ENCODE measurements at regions not wholly inside any gene's neighbourhood (a gene's known extent, or its start where the extent isn't known, plus 50 kb on each side); places are given as distances from the start of the nearest gene placed in this dataset.
A peak's percentile ranks its signal among the peaks of the same experiment; 100 is the strongest.

GRCh38 chr10:9759596-9759995 lies 1258.1 kb upstream of the CELF2 start:
- DNase-seq (ENCODE audit: low read depth), result no peak
- in situ Hi-C loops (cut with HindIII; ENCODE audit: low pct_unique_long_range_greater_than_20kb, low sequenced_read_pairs), result no loop called here

DNA sequence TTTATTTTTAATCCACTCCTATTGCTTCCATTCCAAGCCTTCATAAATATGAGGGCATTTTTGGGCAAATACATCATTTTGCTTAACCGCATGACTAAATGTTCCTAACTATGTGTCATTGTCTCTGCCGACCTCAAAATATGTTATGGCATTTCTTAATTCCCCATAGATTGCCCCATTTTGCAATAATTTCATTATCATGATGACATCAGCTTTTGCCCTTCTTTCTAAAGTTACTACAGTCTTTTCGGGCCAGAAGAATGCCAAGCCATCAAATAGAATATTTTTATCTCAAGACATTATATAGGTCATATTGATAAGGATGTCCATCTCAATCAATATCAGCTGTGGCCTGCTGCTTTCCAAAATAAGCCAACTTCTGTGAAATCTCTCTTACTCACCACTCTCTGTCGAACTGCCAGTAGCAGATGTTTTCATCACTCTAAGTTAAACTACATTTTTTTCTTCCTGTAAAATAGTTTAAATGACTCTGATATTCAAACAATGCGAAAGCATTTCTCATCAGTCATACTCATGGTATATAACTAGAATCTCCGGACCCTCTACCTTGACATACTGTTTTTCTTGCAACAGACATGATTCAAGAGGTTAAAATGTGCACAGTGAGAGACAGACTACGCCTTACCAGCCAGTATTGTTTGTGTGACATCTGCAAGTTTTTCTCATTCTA lies 1254.6 kb upstream of the CELF2 start:
- in situ Hi-C loops (cut with HindIII; ENCODE audit: low pct_unique_long_range_greater_than_20kb, low sequenced_read_pairs), result no loop called here
- DNase-seq (ENCODE audit: low read depth), result no peak

- in situ Hi-C loops (cut with HindIII; ENCODE audit: low pct_unique_long_range_greater_than_20kb, low sequenced_read_pairs), result no loop called here
- no peak for DNase-seq (ENCODE audit: low read depth)
Measured at GRCh38 chr10:9766762-9767161, 1250.9 kb upstream of the CELF2 start.

DNA sequence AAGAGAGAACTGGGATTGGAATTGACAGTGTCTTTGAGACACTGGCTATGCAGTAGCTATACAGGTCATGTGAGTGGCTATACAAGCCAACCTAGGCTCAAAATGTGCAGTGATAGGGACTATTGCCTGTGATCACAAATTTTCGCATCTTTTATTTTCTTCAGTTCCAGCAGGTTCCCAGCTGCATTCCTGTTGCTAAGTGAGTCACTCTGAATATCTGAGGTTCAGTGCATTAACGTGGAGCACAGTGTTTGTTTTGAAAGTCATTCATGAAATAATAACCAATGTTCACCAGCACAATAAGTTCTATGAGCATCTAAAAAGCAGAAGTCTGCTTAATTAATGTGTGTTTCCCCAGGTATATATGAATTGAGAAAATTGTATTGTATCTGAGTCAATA lies 1236.0 kb upstream of the CELF2 start:
- in situ Hi-C loops (cut with HindIII; ENCODE audit: low pct_unique_long_range_greater_than_20kb, low sequenced_read_pairs), result no loop called here
- DNase-seq (ENCODE audit: low read depth), result no peak

- in situ Hi-C loops (cut with HindIII; ENCODE audit: low pct_unique_long_range_greater_than_20kb, low sequenced_read_pairs), result no loop called here
- DNase-seq (ENCODE audit: low read depth), result no peak
Measured at GRCh38 chr10:9786101-9786500, 1231.6 kb upstream of the CELF2 start.

DNA sequence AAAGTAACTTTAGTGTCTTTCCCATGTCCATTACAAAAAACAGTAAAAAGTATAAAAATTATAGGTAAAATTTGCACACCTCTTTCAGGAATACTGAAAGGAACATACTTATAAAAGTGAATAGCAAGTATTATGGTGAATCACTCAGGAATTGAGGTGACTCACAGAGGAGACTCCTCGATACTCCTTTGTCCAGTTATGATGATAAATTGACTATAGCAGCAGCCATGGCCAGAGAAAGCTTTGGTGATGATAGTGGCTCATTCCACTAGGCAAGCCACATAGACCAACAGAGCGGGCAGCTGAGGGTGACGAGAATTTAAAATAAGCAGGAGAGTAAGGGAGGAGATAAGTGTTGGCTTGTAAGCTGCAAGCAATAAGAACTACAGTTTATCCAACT lies 1231.1 kb upstream of the CELF2 start:
- no peak for DNase-seq (ENCODE audit: low read depth)
- in situ Hi-C loops (cut with HindIII; ENCODE audit: low pct_unique_long_range_greater_than_20kb, low sequenced_read_pairs), result no loop called here

DNA sequence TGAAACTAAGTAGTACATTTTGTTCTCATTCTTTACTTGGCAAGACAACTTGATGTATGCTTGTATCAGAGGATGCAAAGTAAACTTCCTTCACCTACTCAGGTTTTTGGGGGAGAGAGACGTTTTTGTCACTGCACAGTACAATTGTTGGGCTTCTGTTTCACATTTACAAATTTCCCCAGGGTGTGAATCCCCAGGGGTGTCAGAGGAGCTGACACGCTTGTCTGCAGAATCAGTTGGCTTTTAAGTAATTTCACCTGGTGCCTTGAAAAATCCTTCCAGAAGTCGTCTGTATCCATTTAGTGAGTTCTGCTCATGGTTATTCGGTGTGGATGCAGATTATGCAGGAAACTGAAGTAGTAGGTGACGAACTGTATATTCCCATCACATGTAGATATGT lies 1227.7 kb upstream of the CELF2 start:
- in situ Hi-C loops (cut with HindIII; ENCODE audit: low pct_unique_long_range_greater_than_20kb, low sequenced_read_pairs), result no loop called here
- no peak for DNase-seq (ENCODE audit: low read depth)

GRCh38 chr10:9792181-9792580 lies 1225.5 kb upstream of the CELF2 start:
- DNase-seq (ENCODE audit: low read depth), result no peak
- in situ Hi-C loops (cut with HindIII; ENCODE audit: low pct_unique_long_range_greater_than_20kb, low sequenced_read_pairs), result no loop called here

DNA sequence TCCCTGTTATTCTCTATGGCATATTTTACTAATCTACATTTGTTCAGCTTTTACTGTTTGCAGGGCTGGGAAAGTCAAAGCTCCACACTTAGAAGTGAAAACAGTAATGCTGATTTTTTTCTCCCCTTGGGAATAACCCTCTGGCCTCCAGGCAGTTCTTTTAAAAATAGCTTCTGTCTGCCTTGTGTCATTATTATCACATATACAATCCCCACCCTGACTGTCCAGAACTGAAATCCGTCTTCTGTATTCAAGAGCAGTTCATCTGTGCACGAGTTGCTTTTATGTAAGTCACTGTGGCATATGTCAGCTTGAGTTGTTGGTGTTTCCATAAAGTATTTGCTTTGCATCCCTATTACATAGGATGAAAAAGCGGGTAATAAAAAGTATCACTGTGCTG lies 1221.1 kb upstream of the CELF2 start:
- DNase-seq (ENCODE audit: low read depth), result no peak
- in situ Hi-C loops (cut with HindIII; ENCODE audit: low pct_unique_long_range_greater_than_20kb, low sequenced_read_pairs), result no loop called here

DNA sequence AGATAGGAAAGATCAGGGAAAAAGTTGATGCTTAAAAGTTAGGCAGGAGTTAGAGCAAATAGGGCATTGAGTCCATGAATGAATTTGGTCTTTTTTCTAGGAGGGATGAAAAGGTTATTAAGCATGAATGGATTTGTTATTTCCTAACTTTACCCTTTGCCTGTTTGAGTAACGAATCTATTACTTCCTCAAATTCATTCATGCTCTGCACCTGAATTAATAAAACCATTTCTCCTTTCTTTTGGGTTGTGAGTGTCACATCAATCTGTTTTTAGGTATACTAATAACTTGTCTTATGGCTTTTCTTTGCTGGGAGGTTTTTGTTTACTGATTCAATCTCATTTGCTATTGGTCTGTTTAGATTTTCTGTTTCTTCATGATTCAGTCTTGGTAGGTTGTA lies 1217.7 kb upstream of the CELF2 start:
- DNase-seq (ENCODE audit: low read depth), result no peak
- in situ Hi-C loops (cut with HindIII; ENCODE audit: low pct_unique_long_range_greater_than_20kb, low sequenced_read_pairs), result no loop called here

- no peak for DNase-seq (ENCODE audit: low read depth)
- in situ Hi-C loops (cut with HindIII; ENCODE audit: low pct_unique_long_range_greater_than_20kb, low sequenced_read_pairs), result no loop called here
Measured at GRCh38 chr10:9800571-9800970, 1217.1 kb upstream of the CELF2 start.

DNA sequence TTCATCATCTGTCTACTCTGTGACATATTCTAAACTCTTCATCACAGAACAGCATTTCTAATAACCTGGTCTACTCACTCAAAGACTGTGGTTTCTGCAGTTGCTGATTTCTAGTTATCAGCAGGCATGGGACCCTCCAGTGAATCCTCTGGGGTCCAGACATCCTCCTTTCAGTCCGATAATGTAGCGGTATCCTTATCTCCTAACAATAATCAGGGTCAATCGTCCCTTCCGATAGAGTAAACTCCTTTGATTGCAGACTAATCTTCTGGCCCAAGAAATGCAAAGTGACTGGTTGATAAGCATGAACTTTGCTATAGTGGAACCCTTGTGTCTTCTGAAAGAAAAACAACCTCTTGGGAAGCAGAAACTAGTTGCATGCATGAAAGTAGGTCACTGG lies 1209.8 kb upstream of the CELF2 start:
- in situ Hi-C loops (cut with HindIII; ENCODE audit: low pct_unique_long_range_greater_than_20kb, low sequenced_read_pairs), result no loop called here
- DNase-seq (ENCODE audit: low read depth), result no peak

- DNase-seq (ENCODE audit: low read depth), result no peak
- in situ Hi-C loops (cut with HindIII; ENCODE audit: low pct_unique_long_range_greater_than_20kb, low sequenced_read_pairs), result no loop called here
Measured at GRCh38 chr10:9811601-9812000, 1206.1 kb upstream of the CELF2 start.

DNA sequence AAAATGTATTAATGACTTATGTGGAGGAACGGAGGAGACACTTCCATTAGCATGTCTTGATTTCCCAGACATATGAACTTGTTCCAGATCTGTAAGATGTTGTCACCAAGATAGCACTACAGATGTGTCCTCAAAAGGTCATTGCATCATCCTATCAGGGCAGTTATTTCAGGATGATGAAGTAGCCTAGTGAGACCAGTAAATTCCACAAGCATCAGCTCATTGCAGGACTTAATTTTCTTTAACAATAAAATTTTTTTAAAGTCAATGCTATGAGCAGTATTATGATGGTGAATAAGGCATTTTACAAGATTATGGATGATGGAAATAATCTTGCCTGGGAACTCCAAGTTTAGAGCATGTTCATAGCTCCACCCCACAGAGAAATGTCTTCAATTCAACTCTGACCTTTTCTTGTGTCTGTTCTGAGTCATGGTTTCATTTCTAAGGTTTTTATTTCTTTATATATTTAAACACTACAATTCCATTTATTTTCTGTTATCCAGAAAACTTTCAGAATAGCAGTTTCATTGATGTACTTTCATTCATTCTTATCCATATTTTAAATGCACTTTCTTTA lies 1203.3 kb upstream of the CELF2 start:
- no peak for DNase-seq (ENCODE audit: low read depth)
- in situ Hi-C loops (cut with HindIII; ENCODE audit: low pct_unique_long_range_greater_than_20kb, low sequenced_read_pairs), result no loop called here

DNA sequence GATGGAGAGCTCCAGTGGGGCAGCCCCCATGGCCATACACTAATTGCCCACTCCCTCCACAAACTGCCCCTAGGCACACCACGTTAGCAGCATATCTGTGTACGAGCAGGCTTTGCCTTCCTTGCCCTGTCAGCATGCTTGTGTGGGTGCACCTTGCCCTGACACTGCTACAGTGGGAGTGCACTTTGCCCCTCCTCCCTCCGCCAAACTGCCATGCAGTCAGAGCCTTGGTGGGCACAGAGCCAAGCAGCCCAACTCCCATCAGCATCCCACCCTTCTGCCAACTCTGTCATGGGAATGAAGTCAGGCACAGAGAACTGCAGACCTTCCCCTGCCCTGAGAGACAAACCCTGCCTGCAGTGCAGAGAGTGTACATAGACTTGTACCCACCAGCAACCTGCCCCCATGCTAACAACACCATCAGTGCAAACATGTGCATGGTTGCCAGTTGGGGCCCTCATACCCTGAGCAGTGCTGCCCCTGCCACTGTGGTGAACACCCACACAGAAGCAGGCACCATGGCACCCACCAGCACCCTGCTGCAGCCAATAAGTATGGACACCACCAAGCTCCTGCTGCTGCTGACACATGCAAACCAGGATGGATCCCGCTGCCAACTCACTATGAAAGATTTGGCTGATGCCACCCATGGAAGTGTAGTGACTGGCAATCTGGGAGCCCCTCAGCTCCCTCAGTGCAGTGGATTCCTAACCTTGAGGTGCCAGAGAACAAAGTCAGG lies 1197.7 kb upstream of the CELF2 start:
- DNase-seq (ENCODE audit: low read depth), result no peak
- in situ Hi-C loops (cut with HindIII; ENCODE audit: low pct_unique_long_range_greater_than_20kb, low sequenced_read_pairs), result no loop called here

- in situ Hi-C loops (cut with HindIII; ENCODE audit: low pct_unique_long_range_greater_than_20kb, low sequenced_read_pairs), result no loop called here
- DNase-seq (ENCODE audit: low read depth), result peak; percentile 16
Measured at GRCh38 chr10:9823268-9823930, 1194.3 kb upstream of the CELF2 start.

- in situ Hi-C loops (cut with HindIII; ENCODE audit: low pct_unique_long_range_greater_than_20kb, low sequenced_read_pairs), result no loop called here
- DNase-seq (ENCODE audit: low read depth), result peak; percentile 88
Measured at GRCh38 chr10:9824631-9825071, 1193.0 kb upstream of the CELF2 start.

GRCh38 chr10:9825491-9826018 lies 1192.1 kb upstream of the CELF2 start:
- DNase-seq (ENCODE audit: low read depth), result no peak
- in situ Hi-C loops (cut with HindIII; ENCODE audit: low pct_unique_long_range_greater_than_20kb, low sequenced_read_pairs), result no loop called here

DNA sequence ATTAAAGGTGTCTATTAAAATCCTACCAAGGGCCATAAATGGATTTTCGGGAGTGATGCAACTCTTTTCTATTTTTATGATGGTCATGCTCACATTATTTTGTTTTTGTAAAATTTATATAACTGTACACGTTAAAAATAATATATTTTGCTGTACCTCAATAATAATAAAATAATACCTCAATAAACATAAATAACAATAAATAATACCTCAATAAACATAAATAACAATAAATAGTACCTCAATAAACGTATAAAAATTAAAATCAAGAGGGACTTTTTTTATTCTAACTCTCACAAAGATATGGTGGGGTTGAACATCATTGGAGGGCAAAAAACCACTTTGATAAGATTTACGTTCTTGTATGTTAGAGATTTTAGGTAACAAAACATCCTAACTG lies 1189.6 kb upstream of the CELF2 start:
- DNase-seq (ENCODE audit: low read depth), result no peak
- in situ Hi-C loops (cut with HindIII; ENCODE audit: low pct_unique_long_range_greater_than_20kb, low sequenced_read_pairs), result no loop called here

All from Caki2 (cell line).